ENCODE measurements at regions not wholly inside any gene's neighbourhood (a gene's known extent, or its start where the extent isn't known, plus 50 kb on each side); places are given as distances from the start of the nearest gene placed in this dataset.

DNA sequence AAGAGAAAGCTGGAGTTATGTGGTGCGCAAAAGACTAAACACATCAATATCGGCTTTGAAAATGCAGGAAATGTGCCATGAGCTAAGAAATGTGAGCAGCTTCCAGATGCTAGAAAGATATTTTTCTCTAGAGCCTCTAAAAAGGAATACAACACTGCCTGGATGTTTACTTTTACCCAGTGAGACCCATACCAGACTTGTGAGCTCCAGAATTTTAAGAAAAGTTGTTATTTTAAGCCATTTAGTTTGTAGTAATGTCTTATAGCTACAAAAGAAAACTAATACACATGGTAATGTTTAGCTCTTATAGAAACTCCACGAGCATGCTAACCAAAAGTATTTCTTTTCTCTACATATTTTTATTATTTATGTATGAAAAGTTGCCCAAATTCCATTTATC, 1389.4 kb downstream of the C4orf33 start:
- DNase-seq (ENCODE audit: low read depth), result no peak

DNA sequence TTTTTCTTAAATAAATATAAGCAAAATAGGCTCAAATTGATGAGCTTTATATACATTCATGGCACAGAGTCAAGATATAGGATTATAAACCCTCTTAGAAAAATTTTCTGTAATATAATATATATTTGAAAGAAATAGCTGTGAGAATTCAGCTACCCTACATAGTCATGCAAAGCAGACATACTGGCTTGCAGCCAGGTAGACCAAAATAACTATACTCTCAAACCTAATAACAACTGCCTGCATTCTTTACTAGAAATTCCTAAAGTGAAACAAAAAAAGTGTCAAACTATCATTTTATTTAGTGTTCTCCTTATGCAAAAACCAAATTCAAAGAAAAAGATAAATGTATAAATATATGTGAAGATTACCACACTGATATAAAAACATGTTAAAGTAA, 1390.2 kb downstream of the C4orf33 start:
- no peak for DNase-seq (ENCODE audit: low read depth)

DNA sequence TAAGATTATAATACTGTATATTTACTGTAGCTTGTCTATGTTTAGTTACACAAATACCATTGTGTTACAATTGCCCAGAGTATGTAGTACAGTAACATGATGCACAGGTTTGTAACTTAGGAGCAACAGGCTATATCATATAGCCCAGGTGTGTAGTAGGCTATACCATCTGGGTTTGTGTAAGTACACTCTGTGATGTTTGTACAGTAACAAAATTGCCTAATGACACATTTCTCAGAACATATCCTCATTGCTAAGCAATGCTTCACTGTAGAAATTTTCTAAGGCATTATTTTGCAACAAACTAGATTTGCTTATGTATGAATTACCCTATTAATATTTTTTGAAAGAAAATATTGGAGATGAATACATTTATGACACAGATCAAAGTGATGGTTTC, 1390.9 kb downstream of the C4orf33 start:
- no peak for DNase-seq (ENCODE audit: low read depth)

DNA sequence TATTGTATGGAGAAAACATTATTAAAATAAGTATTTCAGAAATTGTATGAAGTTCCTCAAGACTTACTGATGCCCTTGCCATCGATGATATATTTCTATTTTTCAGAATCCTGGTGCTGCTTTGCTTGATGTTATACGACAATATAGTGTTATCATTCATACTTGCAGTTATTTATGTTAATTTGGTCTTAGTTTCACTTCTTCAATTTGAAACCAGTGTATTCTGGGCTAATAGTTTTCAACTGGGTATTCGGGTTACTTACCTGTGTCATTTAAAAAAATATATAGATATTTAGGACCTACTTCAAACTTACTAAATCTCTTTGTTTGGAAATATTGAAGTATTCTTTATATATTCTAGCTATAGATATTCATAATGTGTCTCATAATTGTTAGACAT, 1414.7 kb downstream of the C4orf33 start:
- DNase-seq (ENCODE audit: low read depth), result no peak

DNA sequence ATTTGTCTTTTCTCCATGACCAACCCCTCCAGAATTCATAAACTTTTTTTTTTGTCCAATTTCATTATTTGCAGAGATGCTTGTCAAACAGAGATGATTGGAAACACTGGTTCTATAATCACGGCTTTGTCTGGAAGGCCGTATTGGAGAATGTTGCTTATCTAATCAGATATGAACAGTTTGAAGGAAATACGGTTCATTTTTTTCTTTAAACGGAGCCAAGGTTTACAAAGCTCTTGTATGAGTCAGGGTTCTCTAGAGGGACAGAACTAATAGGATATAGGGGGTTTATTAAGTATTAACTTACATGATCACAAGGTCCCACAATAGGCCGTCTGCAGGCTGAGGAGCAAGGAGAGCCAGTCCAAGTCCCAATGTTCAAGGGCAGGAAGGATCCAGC, 1415.8 kb downstream of the C4orf33 start:
- DNase-seq (ENCODE audit: low read depth), result no peak

DNA sequence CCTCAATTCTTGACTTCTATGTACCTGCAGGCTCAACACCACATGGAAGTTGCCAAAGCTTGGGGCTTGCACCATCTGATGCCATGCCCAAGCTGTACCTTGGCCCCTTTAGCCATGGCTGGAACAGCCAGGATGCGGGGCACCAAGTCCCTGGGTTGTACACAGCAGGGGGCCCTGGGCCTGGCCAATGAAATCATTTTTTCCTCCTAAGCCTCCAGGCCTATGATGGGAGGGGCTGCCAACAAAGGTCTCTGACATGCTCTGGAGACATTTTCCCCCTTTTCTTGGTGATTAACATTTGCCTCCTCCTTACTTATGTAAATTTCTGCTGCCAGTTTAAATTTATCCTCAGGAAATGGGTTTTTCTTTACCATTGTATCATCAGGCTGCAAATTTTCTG, 1428.1 kb downstream of the C4orf33 start:
- no peak for DNase-seq (ENCODE audit: low read depth)

DNA sequence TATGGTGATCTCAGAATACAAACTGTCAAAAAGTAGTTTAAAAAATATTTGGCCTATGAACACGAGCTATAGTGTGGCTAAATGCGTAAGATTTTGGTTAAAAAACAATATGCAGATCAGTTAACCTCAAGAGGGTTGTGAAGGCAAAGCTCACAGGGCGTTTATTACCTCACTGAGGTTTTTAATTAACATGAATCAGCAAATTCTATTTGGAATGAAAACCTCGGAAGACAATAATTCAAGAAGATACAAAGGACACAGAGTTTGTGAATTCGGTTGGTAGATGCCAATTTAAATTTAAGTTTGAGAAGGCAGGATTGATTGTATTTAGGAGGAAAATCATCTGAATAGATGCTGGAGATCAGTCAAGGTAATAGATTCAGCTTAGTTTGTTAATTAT, 1434.6 kb downstream of the C4orf33 start:
- DNase-seq (ENCODE audit: low read depth), result no peak

DNA sequence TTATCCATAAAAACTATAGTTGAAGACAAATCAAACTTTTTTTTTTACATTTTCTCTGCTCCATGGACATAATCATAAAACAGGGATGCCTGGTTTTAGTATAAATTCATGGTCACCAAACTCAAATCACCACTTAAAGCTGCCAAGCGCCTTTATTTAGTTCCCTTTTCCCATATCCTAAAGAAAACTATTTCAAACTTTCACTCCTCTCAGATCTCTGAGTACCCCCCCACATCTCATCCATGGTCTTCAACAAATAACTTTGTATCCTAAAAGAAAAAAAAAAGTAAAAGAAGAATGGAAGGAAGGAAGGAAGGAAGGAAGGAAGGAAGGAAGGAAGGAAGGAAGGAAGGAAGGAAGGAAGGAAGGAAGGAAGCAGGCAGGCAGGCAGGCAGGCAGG, 1438.7 kb downstream of the C4orf33 start:
- no peak for DNase-seq (ENCODE audit: low read depth)

DNA sequence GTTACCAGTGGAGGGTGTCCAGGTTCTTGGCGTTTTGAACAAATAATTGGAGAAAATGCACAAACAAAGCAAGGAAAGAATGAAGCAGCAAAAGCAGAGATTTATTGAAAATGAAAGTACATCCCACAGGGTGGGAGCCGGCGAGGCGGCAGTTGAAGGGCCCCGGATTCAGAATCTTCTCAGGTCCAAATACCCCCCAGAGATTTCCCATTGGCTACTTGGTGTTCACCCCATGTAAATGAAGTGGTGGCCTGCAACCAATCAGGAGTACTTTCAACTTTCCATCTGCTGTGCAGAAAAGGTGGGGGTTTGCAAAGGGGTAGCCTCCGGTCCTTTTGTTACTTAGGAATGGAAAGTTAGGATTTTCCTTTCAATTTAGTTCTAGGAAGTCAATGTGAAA, 1447.0 kb downstream of the C4orf33 start:
- DNase-seq (ENCODE audit: low read depth), result no peak

DNA sequence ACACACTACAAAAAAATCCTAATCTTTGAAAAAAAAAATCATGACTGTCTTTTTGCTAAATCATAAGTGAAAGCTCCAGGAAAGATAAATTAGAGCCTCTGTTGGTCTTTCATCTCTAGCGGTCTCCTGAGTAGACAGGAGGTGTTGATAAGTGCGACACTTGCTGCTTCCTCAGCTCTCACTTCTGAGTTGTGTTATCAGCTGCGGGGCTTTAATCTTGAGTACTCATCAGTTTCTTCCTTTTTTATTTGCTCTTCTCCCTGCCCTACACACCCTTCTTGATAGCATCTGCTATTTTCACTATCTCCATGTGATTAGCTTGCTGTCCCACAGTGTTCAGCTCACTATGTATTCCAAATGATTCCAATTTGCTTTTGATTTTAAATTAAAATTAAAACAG, 1449.2 kb downstream of the C4orf33 start:
- DNase-seq (ENCODE audit: low read depth), result no peak

DNA sequence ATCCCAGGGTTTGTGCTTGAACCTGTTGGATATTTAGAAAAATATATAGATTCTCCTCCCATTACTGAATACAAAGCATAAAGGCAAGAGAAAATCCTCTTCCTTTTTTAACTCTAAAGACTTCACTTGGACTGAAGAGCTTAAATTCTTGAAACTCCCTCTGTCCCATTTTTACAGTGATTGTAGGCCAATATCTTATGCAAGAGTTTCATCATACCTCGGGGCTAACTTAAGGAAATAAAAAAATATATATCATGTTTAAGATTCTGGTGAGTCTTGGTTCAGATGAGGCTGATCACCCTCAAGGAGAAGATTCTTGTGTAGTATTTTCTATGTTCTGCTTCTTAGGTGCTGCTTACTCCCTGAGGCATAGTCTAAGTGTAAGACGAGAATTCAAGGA, 1449.6 kb downstream of the C4orf33 start:
- DNase-seq (ENCODE audit: low read depth), result no peak

DNA sequence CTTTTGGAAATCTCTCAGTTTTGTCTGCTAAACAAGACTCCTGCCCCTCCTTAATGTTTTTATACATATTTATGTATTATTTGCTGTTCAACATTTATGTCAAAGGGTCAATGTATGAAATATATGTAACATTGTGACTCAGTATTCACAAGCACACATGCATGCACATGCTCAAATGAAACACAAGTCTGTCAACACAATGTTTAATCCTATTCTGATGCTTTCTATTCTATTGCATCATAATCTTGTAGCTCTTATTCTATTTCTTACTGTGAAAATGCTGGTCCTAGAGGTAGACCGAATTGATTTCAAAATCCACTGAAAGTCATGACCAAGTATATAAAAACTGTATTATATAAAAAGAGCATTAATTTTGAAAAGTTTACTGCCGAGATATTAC, 1463.3 kb downstream of the C4orf33 start:
- DNase-seq (ENCODE audit: low read depth), result no peak

DNA sequence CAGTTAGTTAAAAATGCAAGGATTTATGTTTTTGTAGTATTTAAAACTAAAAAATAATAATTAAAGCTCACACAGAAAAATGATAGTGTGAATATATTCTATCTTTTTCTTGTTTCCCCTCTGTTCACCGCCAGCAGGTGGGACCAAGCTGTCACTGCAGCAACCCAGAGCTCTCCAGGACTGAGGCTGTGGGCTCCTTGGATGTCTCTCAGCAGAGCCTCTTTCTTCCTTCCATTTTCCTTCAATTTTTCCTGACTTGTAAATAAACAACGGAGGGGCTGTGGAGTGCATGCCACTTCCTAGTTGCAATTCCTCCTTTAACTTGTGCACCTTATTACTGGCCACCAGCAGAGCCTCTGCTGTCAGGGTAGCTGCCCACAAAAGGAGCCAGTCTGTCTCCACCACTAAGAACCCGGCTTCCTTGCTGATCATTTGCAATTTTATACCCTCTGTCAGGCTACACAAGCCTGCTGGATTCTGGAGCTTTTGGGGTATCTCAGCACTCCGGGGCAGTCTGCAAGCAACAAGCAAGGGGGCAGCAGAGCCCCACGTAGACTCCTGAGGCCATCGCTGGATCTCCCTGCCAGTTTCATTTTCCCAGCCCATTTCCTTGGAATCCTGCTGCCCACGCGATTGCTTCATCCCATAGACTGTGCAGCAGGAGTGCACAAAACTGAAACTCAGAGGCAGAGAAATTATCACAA, 1467.4 kb downstream of the C4orf33 start:
- peak; percentile 56 for DNase-seq (ENCODE audit: low read depth)

DNA sequence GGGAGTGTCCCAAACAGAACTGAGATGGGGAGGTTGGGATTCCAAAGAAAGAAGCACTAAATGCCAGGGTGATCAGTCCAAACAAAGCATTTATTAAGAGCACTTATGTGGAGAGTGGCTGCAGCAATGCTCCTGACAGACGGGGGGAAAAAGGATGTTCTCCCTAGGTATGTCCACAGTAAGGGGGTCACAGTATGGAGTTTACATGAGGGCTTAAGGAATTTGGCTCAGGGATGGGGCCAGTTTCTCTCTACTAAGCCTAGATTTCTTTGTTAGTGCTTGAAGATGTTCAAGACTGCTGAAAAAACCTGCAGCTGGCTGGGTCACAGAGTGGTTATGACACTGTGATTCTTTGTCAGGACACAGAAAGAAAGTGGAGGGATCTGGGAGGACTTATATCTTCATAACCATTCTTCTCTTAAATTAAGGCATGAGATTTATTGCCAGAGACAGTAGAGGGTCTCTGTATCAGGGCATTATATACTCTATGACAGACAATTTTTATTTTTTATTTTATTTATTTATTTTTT, 1468.0 kb downstream of the C4orf33 start:
- DNase-seq (ENCODE audit: low read depth), result no peak

DNA sequence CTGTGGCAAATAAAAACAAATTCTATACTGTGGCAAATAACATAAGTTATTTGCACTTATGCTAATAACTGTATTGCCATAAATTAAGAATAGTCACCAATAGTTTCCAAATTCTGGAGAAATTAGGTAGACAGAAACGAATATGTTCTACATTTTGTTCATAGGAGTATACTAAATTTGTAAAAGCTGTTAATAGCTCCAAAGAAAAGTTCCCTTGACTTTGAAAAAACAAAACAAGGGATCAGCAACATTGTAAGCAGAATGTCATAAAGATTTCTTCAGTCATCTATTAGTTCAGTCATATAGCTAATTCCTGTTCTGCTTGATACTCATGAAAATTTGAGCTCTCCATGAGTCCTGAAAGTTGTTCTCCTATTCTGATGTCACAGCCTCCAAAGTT, 1472.8 kb downstream of the C4orf33 start:
- DNase-seq (ENCODE audit: low read depth), result no peak

DNA sequence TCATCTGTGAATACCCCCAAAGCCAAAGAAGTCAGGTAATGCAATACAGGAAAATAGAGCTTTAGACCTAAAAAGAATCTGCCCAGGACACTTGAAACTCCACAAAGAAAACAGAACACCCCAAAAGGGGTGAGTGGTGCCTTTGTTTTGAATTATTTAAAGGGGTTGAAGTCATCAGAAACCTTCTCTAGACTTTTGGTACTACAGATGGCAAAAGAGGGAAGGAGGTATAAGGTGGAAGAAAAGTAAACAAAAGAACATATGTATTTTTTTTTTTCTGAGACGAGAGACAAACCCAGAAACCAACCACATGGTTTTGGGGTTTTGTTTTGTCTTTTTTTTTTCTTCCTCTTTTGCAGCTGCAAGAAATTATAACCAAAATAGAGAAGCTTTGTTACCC, 1477.8 kb downstream of the C4orf33 start:
- DNase-seq (ENCODE audit: low read depth), result no peak

DNA sequence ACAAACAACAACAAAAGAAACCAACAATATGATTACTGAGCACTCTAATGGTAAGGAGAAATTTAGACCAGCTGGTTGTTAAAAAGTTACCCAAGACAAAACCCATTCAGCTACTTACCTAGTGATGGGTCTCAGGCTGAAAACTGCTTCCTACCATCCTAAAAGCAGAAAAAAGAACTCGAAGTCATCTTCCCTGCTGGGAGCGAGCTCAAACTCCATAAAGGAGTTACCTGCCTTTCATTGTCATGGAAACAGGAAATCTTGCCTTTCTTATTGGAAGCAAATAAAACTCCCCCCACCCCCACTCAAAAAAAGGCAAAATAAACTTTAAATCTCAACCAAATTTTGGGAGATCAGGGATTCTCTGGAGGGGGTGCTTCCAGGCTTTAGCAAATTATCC, 1478.3 kb downstream of the C4orf33 start:
- DNase-seq (ENCODE audit: low read depth), result no peak

DNA sequence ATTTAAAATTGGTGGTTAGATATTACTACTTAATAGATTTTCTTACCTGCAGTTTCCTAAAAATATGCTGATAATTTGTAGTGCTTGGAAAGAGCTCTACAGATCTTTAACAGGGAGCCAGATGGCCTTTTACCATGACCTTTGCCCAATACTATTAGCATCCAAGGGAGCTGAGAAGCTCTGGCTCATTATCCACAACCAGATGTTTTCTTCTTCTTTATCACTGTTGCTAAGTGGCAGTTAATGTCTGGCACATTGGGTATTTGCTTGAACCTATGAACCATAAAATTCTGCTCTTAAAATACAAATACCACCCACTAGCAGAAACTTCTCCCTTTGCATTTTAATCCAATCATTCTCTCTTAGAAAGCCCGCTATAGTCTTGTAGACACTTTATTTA, 1480.3 kb downstream of the C4orf33 start:
- no peak for DNase-seq (ENCODE audit: low read depth)

DNA sequence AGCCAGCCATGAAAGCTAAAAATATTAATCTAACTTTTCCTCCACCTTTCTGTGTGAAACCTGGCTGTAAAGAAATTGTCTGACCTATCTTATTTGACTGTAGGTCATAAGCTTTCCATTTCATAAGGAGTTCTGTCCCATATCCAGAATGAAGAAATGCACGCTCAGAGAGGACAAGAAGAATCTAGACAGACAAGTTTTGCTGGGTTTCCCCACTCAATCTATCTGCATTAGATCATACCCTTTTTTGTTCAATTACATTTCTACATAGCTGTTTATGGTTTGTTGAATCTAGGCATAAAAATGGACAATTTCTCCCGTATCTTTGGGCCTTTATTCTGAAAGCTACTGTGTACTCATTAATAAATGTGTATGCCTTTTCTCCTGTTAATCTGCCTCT, 1495.1 kb downstream of the C4orf33 start:
- no peak for DNase-seq (ENCODE audit: low read depth)

DNA sequence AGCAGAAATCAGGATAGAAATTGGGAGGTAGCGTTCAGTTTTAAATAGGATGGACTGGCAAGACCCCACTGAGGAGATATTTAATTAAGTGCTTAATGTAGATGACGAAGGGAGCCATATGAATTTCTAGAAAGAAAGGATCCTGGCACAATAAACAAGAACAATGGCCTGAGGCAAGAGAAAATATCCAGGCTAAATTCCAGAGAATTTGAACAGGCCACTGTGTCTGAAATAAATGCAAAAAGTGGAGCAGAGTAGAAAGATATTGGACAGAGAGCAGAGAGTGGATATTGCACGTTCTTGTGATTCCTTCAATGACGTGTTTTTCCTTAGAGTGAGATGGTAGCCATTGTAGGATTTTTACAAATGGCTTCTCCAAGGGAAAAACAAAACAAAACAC, 1504.8 kb downstream of the C4orf33 start:
- no peak for DNase-seq (ENCODE audit: low read depth)

DNA sequence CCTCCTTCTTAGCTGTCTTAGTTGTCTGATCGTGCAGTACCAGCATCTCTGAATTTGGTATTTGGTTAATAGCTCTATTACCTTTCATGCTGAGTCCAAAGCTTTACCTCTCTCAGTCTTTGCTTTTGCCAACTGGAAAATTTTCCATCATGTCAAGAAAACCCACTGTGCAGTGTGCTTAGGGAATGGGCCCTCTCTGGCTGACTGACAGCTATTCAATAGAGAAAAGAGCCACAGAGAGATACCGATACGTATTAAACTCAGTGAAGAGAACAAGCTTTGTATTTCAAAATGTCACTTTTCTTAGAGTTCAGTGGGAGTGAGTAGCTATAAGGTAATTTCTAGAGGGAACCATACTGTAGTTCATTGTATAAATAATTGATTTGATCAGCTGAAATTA, 1507.1 kb downstream of the C4orf33 start:
- no peak for DNase-seq (ENCODE audit: low read depth)

DNA sequence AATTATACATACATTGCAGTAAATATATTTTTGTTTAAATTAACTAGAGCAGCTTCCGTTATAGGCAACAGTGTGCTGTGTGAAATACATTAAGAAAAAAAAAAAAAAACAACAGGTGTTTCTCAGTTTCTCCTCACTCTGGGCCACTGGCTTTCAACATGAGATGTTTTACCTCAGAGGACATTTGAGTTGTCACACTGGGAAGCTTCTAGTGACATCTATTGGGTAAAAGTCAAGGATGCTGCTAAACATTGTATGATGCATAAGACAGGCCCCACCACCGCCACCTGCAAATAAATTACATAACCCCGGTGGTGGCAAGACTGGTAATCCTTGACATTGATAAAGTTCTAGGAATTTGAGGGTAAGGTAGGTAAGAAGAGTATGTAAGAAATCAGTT, 1512.2 kb downstream of the C4orf33 start:
- DNase-seq (ENCODE audit: low read depth), result no peak

DNA sequence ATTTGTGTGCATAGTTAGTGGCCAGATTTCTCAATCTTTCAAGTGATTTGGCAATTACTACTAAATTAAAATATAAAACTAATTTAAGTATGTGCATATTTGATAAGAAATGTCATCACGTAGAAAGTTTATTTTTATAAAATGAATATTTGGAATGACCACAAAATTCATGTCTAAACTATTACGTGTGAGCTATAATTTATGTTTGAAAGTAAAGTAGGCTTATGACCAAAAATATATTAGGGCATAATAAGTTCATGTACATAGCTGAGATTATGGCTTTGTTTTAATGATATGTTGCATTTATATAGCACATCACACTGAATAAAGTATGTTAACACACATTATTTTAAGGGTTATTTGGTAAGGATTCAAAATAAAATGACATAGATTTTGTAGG, 1532.6 kb downstream of the C4orf33 start:
- DNase-seq (ENCODE audit: low read depth), result no peak

Data from stromal cell of bone marrow (primary cell).